ENCODE measurements at regions not wholly inside any gene's neighbourhood (a gene's known extent, or its start where the extent isn't known, plus 50 kb on each side); places are given as distances from the start of the nearest gene placed in this dataset.
"Not testable (repeated sequence)": the region's sequence is repeated elsewhere in the genome, so short reads cannot be mapped to it uniquely, and the experiment has no call there.

- DNase-seq = no peak
These were observed 205.6 kb upstream of the PROK2 start for GRCh38 chr3:71990545-71990944.

- DNase-seq = no peak
These were observed 204.2 kb upstream of the PROK2 start for GRCh38 chr3:71989165-71989564.

GRCh38 chr3:71987828-71988227 lies 202.9 kb upstream of the PROK2 start:
- DNase-seq = no peak

GRCh38 chr3:71987089-71987735 lies 202.3 kb upstream of the PROK2 start:
- DNase-seq = no peak

- no peak for DNase-seq
These were observed 201.7 kb upstream of the PROK2 start for GRCh38 chr3:71986606-71987005.

GRCh38 chr3:71984843-71985613 lies 200.1 kb upstream of the PROK2 start:
- DNase-seq = no peak

GRCh38 chr3:71983694-71984093 lies 198.7 kb upstream of the PROK2 start:
- DNase-seq = no peak

GRCh38 chr3:71982506-71983258 lies 197.7 kb upstream of the PROK2 start:
- DNase-seq = not testable (repeated sequence)

GRCh38 chr3:71979175-71979574 lies 194.2 kb upstream of the PROK2 start:
- no peak for DNase-seq

- no peak for DNase-seq
These were observed 193.3 kb upstream of the PROK2 start for GRCh38 chr3:71978150-71978721.

- no peak for DNase-seq
These were observed 192.6 kb upstream of the PROK2 start for GRCh38 chr3:71977525-71977924.

GRCh38 chr3:71975573-71975972 lies 190.6 kb upstream of the PROK2 start:
- DNase-seq = no peak

- no peak for DNase-seq
These were observed 189.8 kb upstream of the PROK2 start for GRCh38 chr3:71974786-71975185.

GRCh38 chr3:71973274-71974030 lies 188.5 kb upstream of the PROK2 start:
- no peak for DNase-seq

- no peak for DNase-seq
These were observed 187.1 kb upstream of the PROK2 start for GRCh38 chr3:71972031-71972430.

GRCh38 chr3:71968544-71968943 lies 183.6 kb upstream of the PROK2 start:
- DNase-seq = no peak

- DNase-seq = no peak
These were observed 181.2 kb upstream of the PROK2 start for GRCh38 chr3:71966185-71966584.

- DNase-seq = no peak
These were observed 179.2 kb upstream of the PROK2 start for GRCh38 chr3:71964170-71964569.

- DNase-seq = no peak
These were observed 177.8 kb upstream of the PROK2 start for GRCh38 chr3:71962561-71963240.

GRCh38 chr3:71961891-71962290 lies 176.9 kb upstream of the PROK2 start:
- no peak for DNase-seq

GRCh38 chr3:71961378-71961777 lies 176.4 kb upstream of the PROK2 start:
- no peak for DNase-seq

- DNase-seq = no peak
These were observed 173.6 kb upstream of the PROK2 start for GRCh38 chr3:71958533-71958932.

Measured in 8988T (cell line).